ENCODE measurements at regions not wholly inside any gene's neighbourhood (a gene's known extent, or its start where the extent isn't known, plus 50 kb on each side); places are given as distances from the start of the nearest gene placed in this dataset.
"Not testable (repeated sequence)": the region's sequence is repeated elsewhere in the genome, so short reads cannot be mapped to it uniquely, and the experiment has no call there.

GRCh38 chr7:91435381-91436059, 171.3 kb downstream of the FZD1 start:
- Histone ChIP-seq H3K4me1 (replicated peaks in 1 of 2) (no peaks in the 10 kb centered on the region), H3K9me3 (replicated peaks in 1 of 3) (no peaks in the 10 kb centered on the region), H3K36me3 (replicated peaks in 1 of 2) (no peaks in the 10 kb centered on the region), H3K27me3 (no peaks in the 10 kb centered on the region), H3K4me3 (no peak overlapping the region), H3K27ac (no peak overlapping the region)
- TF ChIP-seq POLR2A (IDR thresholded peaks at IDR 0.05) (no peak), CTCF (IDR thresholded peaks at IDR 0.05) (no peak)
- WGBS, 4 donors = 79 to 84% (median 80%) methylated on average over 2 of the region's 2 CpGs
- intact Hi-C loops (cut with DNase I) = no loop called here
- DNase-seq = no peak

- Histone ChIP-seq H3K36me3 (replicated peaks in 1 of 2) (no peaks in the 10 kb centered on the region), H3K9me3 (replicated peaks in 1 of 3) (no peaks in the 10 kb centered on the region), H3K27me3 (no peaks in the 10 kb centered on the region), H3K4me3 (no peak overlapping the region), H3K27ac (no peak overlapping the region), H3K4me1 (replicated peaks in 1 of 2) (no peaks in the 10 kb centered on the region)
- DNase-seq = no peak
- WGBS, 4 donors = 44 to 55% (median 52%) methylated on average over 5 of the region's 5 CpGs
- intact Hi-C loops (cut with DNase I) = no loop called here
- no peak for TF ChIP-seq CTCF (IDR thresholded peaks at IDR 0.05)
- TF ChIP-seq POLR2A (IDR thresholded peaks at IDR 0.05) = no peak
Measured at GRCh38 chr7:91436655-91437054, 172.4 kb downstream of the FZD1 start.

- 86 to 100% (median 93%) methylated on average over 1 of the region's 1 CpG for WGBS, 4 donors
- H3K27me3 ChIP-seq; intact Hi-C loops (cut with DNase I); H3K36me3 ChIP-seq (replicated peaks in 1 of 2); H3K27ac ChIP-seq; H3K4me3 ChIP-seq; H3K4me1 ChIP-seq (replicated peaks in 1 of 2); H3K9me3 ChIP-seq (replicated peaks in 1 of 3); DNase-seq: not testable (repeated sequence)
Measured at GRCh38 chr7:91440198-91440597, 176.0 kb downstream of the FZD1 start.

- Histone ChIP-seq H3K27ac (no peak overlapping the region), H3K4me1 (replicated peaks in 1 of 2) (no peaks in the 10 kb centered on the region), H3K9me3 (replicated peaks in 1 of 3) (no peaks in the 10 kb centered on the region), H3K4me3 (no peak overlapping the region), H3K27me3 (no peaks in the 10 kb centered on the region), H3K36me3 (replicated peaks in 1 of 2) (no peaks in the 10 kb centered on the region)
- intact Hi-C loops (cut with DNase I) = no loop called here
- 58 to 72% (median 66%) methylated on average over 1 of the region's 1 CpG for WGBS, 4 donors
- DNase-seq = no peak
- TF ChIP-seq POLR2A (IDR thresholded peaks at IDR 0.05) = no peak
- TF ChIP-seq CTCF (IDR thresholded peaks at IDR 0.05) = no peak
Measured at GRCh38 chr7:91443862-91444261, 179.6 kb downstream of the FZD1 start.

GRCh38 chr7:91446819-91447218, 182.6 kb downstream of the FZD1 start:
- no peak for TF ChIP-seq CTCF (IDR thresholded peaks at IDR 0.05)
- TF ChIP-seq POLR2A (IDR thresholded peaks at IDR 0.05) = no peak
- 36 to 68% (median 62%) methylated on average over 1 of the region's 1 CpG for WGBS, 4 donors
- H3K27ac ChIP-seq = no peak overlapping the region
- no peak for DNase-seq
- no peaks in the 10 kb centered on the region for H3K36me3 ChIP-seq (replicated peaks in 1 of 2)
- no peaks in the 10 kb centered on the region for H3K27me3 ChIP-seq
- H3K4me1 ChIP-seq (replicated peaks in 1 of 2) = no peaks in the 10 kb centered on the region
- no peaks in the 10 kb centered on the region for H3K9me3 ChIP-seq (replicated peaks in 1 of 3)
- no peak overlapping the region for H3K4me3 ChIP-seq
- intact Hi-C loops (cut with DNase I) = no loop called here

Measured in adrenal gland (tissue), 9 donors.